ENCODE measurements at regions not wholly inside any gene's neighbourhood (a gene's known extent, or its start where the extent isn't known, plus 50 kb on each side); places are given as distances from the start of the nearest gene placed in this dataset.

GRCh38 chr3:144516026-144516425 is 544.4 kb downstream of the DIPK2A start:
- Histone ChIP-seq H3K36me3 (ENCODE audit: control insufficient read depth, insufficient read depth, low read length) (no peaks in the 10 kb centered on the region), H3K27me3 (ENCODE audit: control insufficient read depth, insufficient read depth, low read length) (no peaks in the 10 kb centered on the region), H3K4me3 (ENCODE audit: low read depth, low read length) (no peak overlapping the region)
- TF ChIP-seq CTCF (IDR thresholded peaks at IDR 0.05; ENCODE audit: insufficient read depth, low read length, severe bottlenecking), result no peak
- FAIRE-seq, result no peak
- no peak for DNase-seq (ENCODE audit: low read depth)

GRCh38 chr3:144516589-144516988 is 545.0 kb downstream of the DIPK2A start:
- FAIRE-seq, result no peak
- H3K27me3 ChIP-seq (ENCODE audit: control insufficient read depth, insufficient read depth, low read length), result no peaks in the 10 kb centered on the region

GRCh38 chr3:144521131-144521530 is 549.5 kb downstream of the DIPK2A start:
- no peak for DNase-seq (ENCODE audit: low read depth)
- no peak for FAIRE-seq
- no peak overlapping the region for H3K4me3 ChIP-seq (ENCODE audit: low read depth, low read length)
- no peak for TF ChIP-seq CTCF (IDR thresholded peaks at IDR 0.05; ENCODE audit: insufficient read depth, low read length, severe bottlenecking)
- H3K27me3 ChIP-seq (ENCODE audit: control insufficient read depth, insufficient read depth, low read length), result no peaks in the 10 kb centered on the region
- no peaks in the 10 kb centered on the region for H3K36me3 ChIP-seq (ENCODE audit: control insufficient read depth, insufficient read depth, low read length)

More at GRCh38 chr3:144516589-144516988, 545.0 kb downstream of the DIPK2A start:
- Histone ChIP-seq H3K4me3 (ENCODE audit: low read depth, low read length) (no peak overlapping the region), H3K36me3 (ENCODE audit: control insufficient read depth, insufficient read depth, low read length) (no peaks in the 10 kb centered on the region)
- DNase-seq (ENCODE audit: low read depth), result no peak
- TF ChIP-seq CTCF (IDR thresholded peaks at IDR 0.05; ENCODE audit: insufficient read depth, low read length, severe bottlenecking), result no peak

GRCh38 chr3:144522456-144522855 is 550.8 kb downstream of the DIPK2A start:
- DNase-seq (ENCODE audit: low read depth) (no peak), FAIRE-seq (no peak)
- no peak for TF ChIP-seq CTCF (IDR thresholded peaks at IDR 0.05; ENCODE audit: insufficient read depth, low read length, severe bottlenecking)
- Histone ChIP-seq H3K27me3 (ENCODE audit: control insufficient read depth, insufficient read depth, low read length) (no peaks in the 10 kb centered on the region), H3K36me3 (ENCODE audit: control insufficient read depth, insufficient read depth, low read length) (no peaks in the 10 kb centered on the region), H3K4me3 (ENCODE audit: low read depth, low read length) (no peak overlapping the region)

GRCh38 chr3:144523396-144523795 is 551.8 kb downstream of the DIPK2A start:
- FAIRE-seq (no peak), DNase-seq (ENCODE audit: low read depth) (no peak)
- no peaks in the 10 kb centered on the region for H3K27me3 ChIP-seq (ENCODE audit: control insufficient read depth, insufficient read depth, low read length)
- no peak for TF ChIP-seq CTCF (IDR thresholded peaks at IDR 0.05; ENCODE audit: insufficient read depth, low read length, severe bottlenecking)
- no peaks in the 10 kb centered on the region for H3K36me3 ChIP-seq (ENCODE audit: control insufficient read depth, insufficient read depth, low read length)
- H3K4me3 ChIP-seq (ENCODE audit: low read depth, low read length), result no peak overlapping the region

- no peaks in the 10 kb centered on the region for H3K27me3 ChIP-seq (ENCODE audit: control insufficient read depth, insufficient read depth, low read length)
- FAIRE-seq (no peak), DNase-seq (ENCODE audit: low read depth) (no peak)
- no peaks in the 10 kb centered on the region for H3K36me3 ChIP-seq (ENCODE audit: control insufficient read depth, insufficient read depth, low read length)
- no peak for TF ChIP-seq CTCF (IDR thresholded peaks at IDR 0.05; ENCODE audit: insufficient read depth, low read length, severe bottlenecking)
- H3K4me3 ChIP-seq (ENCODE audit: low read depth, low read length), result no peak overlapping the region
Observed at GRCh38 chr3:144524531-144524930, 552.9 kb downstream of the DIPK2A start.
